ENCODE measurements at regions not wholly inside any gene's neighbourhood (a gene's known extent, or its start where the extent isn't known, plus 50 kb on each side); places are given as distances from the start of the nearest gene placed in this dataset.

DNA sequence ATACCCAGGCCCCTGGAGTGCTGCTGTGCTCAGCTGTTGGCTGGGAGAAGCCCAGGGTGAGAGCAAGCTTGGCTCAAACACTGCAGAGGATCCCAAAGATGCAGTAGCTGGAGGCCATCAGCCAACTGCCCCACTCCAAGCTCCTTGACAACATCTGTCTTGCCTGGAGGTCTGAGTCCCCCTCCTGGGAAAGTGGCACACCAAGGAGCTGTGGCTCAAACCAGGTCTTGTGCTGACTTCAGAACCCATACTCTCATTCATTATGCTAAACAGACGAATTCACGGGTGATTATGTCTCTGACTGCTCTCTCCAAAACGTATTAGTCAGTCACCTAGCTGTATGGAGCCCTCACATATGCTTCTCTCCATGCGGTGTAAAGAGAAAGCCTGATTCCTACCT lies 206.1 kb downstream of the TTC32 start:
- CTCF ChIA-PET, result no interaction called here

GRCh38 chr2:19691892-19692291 lies 209.9 kb downstream of the TTC32 start:
- no peak overlapping the region for H3K4me3 ChIP-seq (ENCODE audit: low read depth, low read length, poor library complexity, severe bottlenecking)
- BruUV-seq (replicated peaks), result no TSS peak
- no peaks in the 10 kb centered on the region for H3K27me3 ChIP-seq (replicated peaks; ENCODE audit: insufficient read depth, low read depth, low read length, poor library complexity)
- CTCF ChIA-PET, result no interaction called here
- TF ChIP-seq EZH2 (IDR thresholded peaks at IDR 0.05; ENCODE audit: borderline replicate concordance, low read depth, low read length, poor library complexity, severe bottlenecking), result no peak
- no peak for TF ChIP-seq CTCF (conservative IDR thresholded peaks at IDR 0.05; ENCODE audit: low read depth, low read length)
- no peaks in the 10 kb centered on the region for H3K4me1 ChIP-seq (ENCODE audit: insufficient read depth, low read length, poor library complexity, severe bottlenecking)
- no peaks in the 10 kb centered on the region for H3K9me3 ChIP-seq (ENCODE audit: low read depth, low read length, poor library complexity, severe bottlenecking)
- POLR2A ChIA-PET (ENCODE audit: low non-redundant PET), result no interaction called here
- no peaks in the 10 kb centered on the region for H3K36me3 ChIP-seq (ENCODE audit: insufficient read depth, low read length, poor library complexity, severe bottlenecking)
- no peak overlapping the region for H3K27ac ChIP-seq (ENCODE audit: low read depth, low read length, poor library complexity, severe bottlenecking)
- DNase-seq (ENCODE audit: low spot score), result no peak
- intact Hi-C loops (cut with micrococcal nuclease; ENCODE audit: unreplicated experiment), result no loop called here

More for the DNA sequence above, 206.1 kb downstream of the TTC32 start:
- Histone ChIP-seq H3K36me3 (ENCODE audit: insufficient read depth, low read length, poor library complexity, severe bottlenecking) (no peaks in the 10 kb centered on the region), H3K4me3 (ENCODE audit: low read depth, low read length, poor library complexity, severe bottlenecking) (no peak overlapping the region), H3K4me1 (ENCODE audit: insufficient read depth, low read length, poor library complexity, severe bottlenecking) (no peaks in the 10 kb centered on the region), H3K9me3 (ENCODE audit: low read depth, low read length, poor library complexity, severe bottlenecking) (no peaks in the 10 kb centered on the region), H3K27me3 (replicated peaks; ENCODE audit: insufficient read depth, low read depth, low read length, poor library complexity) (no peaks in the 10 kb centered on the region), H3K27ac (ENCODE audit: low read depth, low read length, poor library complexity, severe bottlenecking) (no peak overlapping the region)
- POLR2A ChIA-PET (ENCODE audit: low non-redundant PET), result no interaction called here
- TF ChIP-seq EZH2 (IDR thresholded peaks at IDR 0.05; ENCODE audit: borderline replicate concordance, low read depth, low read length, poor library complexity, severe bottlenecking) (no peak), CTCF (conservative IDR thresholded peaks at IDR 0.05; ENCODE audit: low read depth, low read length) (no peak)
- intact Hi-C loops (cut with micrococcal nuclease; ENCODE audit: unreplicated experiment), result no loop called here
- BruUV-seq (replicated peaks), result no TSS peak
- no peak for DNase-seq (ENCODE audit: low spot score)

DNA sequence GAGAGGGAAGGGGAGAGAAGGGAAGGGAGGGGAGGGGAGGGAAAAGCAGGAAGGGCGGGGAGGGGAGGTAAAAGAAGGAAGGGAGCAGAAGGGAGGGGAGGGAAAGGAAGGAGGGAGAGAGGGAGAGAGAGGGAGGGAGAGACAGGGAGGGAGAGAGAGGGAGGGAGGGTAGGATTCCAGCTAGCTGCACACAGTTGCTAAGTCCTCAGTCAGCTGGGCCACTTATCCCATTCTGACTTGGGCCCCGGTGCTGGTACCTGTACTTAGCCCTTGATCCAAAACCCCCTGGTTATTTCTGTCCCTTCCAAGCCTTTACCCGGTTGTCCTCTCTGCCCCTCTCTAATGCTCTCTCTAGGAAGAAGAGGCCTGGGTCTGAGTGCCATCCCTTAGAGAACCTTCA lies 211.4 kb downstream of the TTC32 start:
- no peak overlapping the region for H3K27ac ChIP-seq (ENCODE audit: low read depth, low read length, poor library complexity, severe bottlenecking)
- POLR2A ChIA-PET (ENCODE audit: low non-redundant PET), result interaction anchor here (0.5 kb wide), 1 partner anchor 26 kb away, joined by 5 read pairs; no protein-coding TSS in a partner anchor
- no peaks in the 10 kb centered on the region for H3K4me1 ChIP-seq (ENCODE audit: insufficient read depth, low read length, poor library complexity, severe bottlenecking)
- no peaks in the 10 kb centered on the region for H3K27me3 ChIP-seq (replicated peaks; ENCODE audit: insufficient read depth, low read depth, low read length, poor library complexity)
- BruUV-seq (replicated peaks), result no TSS peak
- no peak for DNase-seq (ENCODE audit: low spot score)
- CTCF ChIA-PET, result no interaction called here
- TF ChIP-seq EZH2 (IDR thresholded peaks at IDR 0.05; ENCODE audit: borderline replicate concordance, low read depth, low read length, poor library complexity, severe bottlenecking) (no peak), CTCF (conservative IDR thresholded peaks at IDR 0.05; ENCODE audit: low read depth, low read length) (no peak)
- intact Hi-C loops (cut with micrococcal nuclease; ENCODE audit: unreplicated experiment), result no loop called here
- no peaks in the 10 kb centered on the region for H3K9me3 ChIP-seq (ENCODE audit: low read depth, low read length, poor library complexity, severe bottlenecking)
- H3K4me3 ChIP-seq (ENCODE audit: low read depth, low read length, poor library complexity, severe bottlenecking), result no peak overlapping the region
- H3K36me3 ChIP-seq (ENCODE audit: insufficient read depth, low read length, poor library complexity, severe bottlenecking), result no peaks in the 10 kb centered on the region
